RPMI7951 (cell line): ENCODE measurements at regions not wholly inside any gene's neighbourhood (a gene's known extent, or its start where the extent isn't known, plus 50 kb on each side); places are given as distances from the start of the nearest gene placed in this dataset.
A peak's percentile ranks its signal among the peaks of the same experiment; 100 is the strongest.

ENCODE experiments used
- DNase-seq: peaks from one replicate; pipeline ENCODE4 v3.0.0-alpha.2; 2012; ENCODE audit warnings: low read depth

DNA sequence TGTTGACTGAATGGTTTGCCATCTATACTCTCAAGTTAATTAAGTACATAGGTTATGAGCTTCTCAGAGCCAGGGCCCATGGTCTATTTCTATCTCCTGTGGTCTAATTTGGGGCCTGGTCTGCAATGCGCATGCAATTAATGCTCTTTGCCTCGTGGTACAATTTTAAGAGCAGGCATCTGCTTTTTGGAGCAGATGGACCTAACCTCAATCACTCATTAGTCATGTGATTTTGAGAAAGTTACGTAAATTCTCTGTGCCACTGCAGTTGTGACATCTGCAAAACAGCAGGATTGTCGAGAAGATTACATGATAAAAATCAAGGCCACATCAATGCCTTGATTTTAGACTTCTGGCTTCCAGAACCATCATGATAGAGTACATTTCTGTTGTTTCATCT, 543.7 kb upstream of the ADAMTS9 start:
- DNase-seq, result no peak

DNA sequence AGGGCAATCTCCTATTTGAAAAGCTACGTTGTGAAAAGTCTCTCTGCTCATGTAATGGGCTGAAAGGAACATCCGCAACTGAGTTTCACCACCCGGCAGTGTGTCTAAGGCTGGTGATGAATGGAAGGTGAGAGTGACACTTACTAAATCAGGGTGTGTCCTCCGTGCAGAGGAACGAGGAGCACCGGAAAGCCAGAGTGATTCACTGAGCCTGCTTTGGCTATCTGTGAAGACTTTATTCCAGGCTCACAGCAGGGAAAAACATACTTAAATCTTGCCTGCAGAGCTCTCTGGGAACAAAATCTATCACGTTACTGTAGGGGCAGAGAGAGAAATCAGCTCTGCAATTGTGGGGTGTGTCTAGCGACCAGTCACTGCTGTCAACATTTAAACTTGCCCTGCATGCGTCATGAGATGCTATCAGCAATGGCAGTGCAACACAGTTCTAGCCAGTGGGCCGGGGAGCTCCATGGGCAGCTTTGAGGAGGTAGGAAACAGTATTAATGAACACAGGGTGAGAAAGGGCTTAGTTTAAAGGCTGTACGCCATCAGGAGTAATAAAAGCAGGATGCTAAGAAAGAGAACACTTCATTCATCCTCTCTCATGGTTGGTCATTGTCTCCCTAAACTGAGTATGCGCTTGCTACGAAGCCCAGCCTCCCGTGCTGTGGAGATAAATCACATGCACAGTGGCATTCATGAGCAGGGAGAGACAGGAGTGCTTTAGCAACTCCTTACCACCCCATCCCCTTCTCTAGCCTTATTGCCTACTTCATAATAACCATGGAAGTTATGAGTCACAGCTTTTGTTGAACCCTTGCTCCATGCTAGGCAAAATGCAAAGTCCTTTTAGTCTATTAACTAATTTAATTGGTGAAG, 542.7 kb upstream of the ADAMTS9 start:
- DNase-seq, result no peak

- no peak for DNase-seq
Observed at GRCh38 chr3:65226287-65226686, 538.5 kb upstream of the ADAMTS9 start.

- DNase-seq, result no peak
Observed at GRCh38 chr3:65210026-65210814, 522.4 kb upstream of the ADAMTS9 start.

- DNase-seq, result no peak
Observed at GRCh38 chr3:65202395-65202794, 514.6 kb upstream of the ADAMTS9 start.

GRCh38 chr3:65201926-65202325, 514.1 kb upstream of the ADAMTS9 start:
- no peak for DNase-seq

- DNase-seq, result no peak
Observed at GRCh38 chr3:65200310-65200970, 512.6 kb upstream of the ADAMTS9 start.

DNA sequence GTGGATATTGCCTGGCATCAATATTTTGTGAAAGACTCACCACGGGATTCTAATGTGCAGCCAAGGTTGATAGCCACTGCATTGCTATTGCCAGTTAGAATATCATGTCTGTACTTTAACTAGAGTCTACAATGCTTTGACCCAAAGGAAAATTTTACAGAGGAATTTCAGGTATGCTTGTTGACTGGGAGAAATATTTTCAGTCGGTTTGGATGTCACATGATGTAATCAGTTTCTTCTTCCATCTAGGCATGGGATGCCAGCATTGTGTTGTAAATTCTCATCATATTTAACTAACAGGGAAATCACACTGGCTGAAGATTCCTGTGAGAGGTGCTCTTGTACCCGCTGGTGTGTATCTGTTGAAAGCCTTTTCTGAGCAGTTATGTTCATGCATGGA, 508.9 kb upstream of the ADAMTS9 start:
- no peak for DNase-seq

- DNase-seq, result no peak
Observed at GRCh38 chr3:65195211-65196006, 507.6 kb upstream of the ADAMTS9 start.

DNA sequence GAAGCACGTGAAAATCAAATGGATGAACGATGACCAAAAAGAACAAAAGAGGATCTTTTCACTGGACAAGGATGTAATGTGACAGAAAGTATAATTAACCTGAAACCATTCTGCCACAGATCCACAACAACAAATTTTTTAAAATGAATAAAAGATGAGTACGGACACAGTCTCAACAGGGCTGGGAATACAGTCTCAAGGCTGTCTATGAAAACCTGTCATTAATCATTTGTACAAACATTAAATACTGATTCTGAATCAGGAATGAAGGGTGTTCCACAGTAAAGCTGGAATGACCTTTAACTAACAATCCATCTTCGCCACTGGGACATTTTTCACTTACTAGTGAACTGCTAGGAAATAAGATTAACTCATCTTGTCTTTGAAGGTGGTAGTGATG, 506.9 kb upstream of the ADAMTS9 start:
- DNase-seq, result no peak

GRCh38 chr3:65194047-65194714, 506.4 kb upstream of the ADAMTS9 start:
- no peak for DNase-seq

DNA sequence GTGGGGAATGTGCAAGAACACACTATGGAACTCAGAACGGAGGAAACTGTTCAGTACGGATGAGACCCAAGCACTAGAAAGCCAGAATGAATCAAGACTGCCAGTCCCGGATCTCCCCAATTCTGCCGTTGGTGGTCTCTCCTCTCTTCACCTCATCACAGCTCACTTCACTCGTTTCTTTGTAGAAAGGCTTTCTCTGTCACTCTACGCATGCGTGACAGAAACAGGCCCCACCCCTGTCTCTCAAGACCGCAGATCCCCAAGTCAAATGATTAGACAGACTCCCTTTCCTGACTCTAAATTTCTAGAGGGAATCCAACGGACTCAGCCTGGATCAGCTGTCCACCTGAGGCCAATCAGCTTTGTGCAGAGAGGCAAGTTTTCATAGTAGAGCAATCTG, 505.7 kb upstream of the ADAMTS9 start:
- no peak for DNase-seq

DNA sequence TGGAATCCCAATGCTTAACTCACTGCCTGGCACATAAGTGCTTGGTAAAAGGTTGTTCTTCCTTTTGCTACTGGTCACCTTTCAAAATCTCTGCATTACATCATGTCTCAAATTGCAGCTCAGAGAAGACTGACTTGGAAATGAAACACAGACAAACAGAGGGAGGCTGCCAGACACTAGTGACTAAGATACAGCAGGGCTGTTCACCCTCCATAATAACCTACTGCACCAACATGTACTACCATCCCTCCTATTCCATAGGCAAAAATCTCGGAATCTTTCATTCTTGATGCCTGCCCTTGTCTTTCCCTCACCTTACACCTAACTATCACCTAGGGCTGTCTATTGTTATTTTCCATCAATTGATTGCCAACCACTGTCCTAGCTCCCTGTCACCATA, 502.3 kb upstream of the ADAMTS9 start:
- DNase-seq, result no peak

DNA sequence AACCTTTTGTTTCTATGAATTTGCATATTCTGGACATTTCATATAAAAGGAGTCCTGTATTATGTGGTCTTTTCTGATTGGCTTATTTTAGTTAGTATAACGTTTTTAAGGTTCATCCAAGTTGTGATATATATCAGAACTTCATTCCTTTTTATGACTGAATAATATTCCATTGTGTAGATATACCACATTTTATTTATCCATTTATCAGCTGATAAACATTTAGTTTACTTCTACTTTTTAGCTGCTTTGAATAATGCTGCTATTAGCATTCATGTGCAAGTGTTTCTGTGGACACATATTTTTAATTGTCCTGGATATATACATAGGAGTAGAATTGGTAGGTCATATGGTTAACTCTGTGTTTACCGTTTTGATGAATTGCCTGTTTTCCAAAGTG, 498.5 kb upstream of the ADAMTS9 start:
- no peak for DNase-seq

GRCh38 chr3:65182682-65183081, 494.9 kb upstream of the ADAMTS9 start:
- no peak for DNase-seq

DNA sequence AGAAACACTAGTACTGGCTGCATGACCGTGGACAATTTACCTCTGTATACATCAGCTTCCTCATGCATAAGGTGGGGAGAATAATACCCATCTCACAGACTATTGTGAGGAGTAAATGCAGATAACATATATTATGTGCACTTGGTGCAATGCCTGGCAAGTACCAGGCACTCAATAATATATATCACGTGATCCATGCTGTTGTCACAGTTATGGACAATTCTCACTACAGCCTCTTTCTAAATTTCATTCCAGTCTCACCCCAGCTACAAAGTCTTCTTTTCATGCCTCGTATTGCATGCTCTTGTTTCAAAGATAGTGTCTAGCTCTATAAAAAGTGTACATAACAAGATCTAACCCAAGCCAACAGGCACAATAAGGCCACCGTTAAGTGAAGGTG, 494.3 kb upstream of the ADAMTS9 start:
- no peak for DNase-seq

- DNase-seq, result no peak
Observed at GRCh38 chr3:65181391-65181871, 493.6 kb upstream of the ADAMTS9 start.

DNA sequence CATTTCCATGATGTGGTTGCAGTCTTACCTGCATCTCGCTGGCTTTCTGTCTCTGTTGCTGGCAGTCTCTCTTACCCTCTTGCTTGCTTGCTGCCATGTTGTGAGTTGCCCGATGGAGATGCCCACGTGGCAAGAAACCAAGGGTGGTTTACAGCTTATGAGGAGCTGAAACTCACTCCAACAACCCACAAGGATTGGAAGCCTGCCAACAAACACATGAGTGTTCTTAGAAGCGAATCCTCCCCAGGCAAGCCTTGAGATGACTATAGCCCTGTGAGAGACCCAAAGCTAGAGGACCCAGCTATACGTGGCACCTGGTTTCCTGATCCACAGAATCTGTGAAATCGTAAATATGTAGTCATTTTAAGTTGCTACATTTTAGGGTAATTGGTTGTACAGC, 490.9 kb upstream of the ADAMTS9 start:
- peak; percentile 57 for DNase-seq

DNA sequence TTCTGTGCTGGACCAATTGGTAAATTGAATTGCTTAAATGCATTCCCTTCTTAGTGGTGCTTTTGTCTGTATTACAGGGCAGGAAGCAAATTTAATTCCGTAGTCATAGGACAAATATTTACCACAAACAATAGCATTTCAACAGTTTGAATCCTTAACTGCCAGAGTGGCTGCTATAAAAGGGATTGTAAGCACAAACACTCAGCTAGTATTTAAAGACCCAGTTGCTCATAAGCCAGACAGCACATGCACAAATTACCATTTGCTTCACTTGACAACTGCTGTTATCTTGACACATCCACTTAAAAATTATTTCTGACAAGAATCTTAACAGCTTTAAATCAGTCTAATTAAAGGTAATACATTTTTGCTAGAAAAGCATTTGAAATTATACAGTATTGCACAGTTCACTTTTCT, 490.2 kb upstream of the ADAMTS9 start:
- no peak for DNase-seq

DNA sequence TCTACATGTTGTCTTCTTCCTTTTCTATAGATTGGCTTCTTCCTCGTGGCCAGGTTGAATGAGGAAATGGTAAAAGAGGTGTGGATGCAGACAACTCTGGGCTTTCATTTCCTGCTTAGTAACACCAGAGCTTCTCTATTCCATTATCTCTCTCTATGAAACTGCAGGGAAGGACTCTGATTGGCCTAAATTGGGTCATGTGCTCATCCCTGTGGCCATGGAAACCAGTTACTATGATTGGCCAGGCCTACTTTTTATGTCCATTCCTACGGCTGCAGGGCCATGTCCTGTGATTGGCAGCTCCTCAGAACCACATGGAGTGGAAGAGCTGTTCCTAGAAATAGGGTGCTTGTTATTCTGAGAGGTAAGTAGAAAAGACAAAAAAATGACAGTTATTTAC, 486.9 kb upstream of the ADAMTS9 start:
- DNase-seq, result no peak

- no peak for DNase-seq
Observed at GRCh38 chr3:65173841-65174240, 486.0 kb upstream of the ADAMTS9 start.
